HG03103 (cell line): ENCODE measurements at regions not wholly inside any gene's neighbourhood (a gene's known extent, or its start where the extent isn't known, plus 50 kb on each side); places are given as distances from the start of the nearest gene placed in this dataset.
"Not testable (repeated sequence)": the region's sequence is repeated elsewhere in the genome, so short reads cannot be mapped to it uniquely, and the experiment has no call there.

ENCODE experiments used
- ATAC-seq: cut with Tn5 transposase; IDR thresholded peaks from one replicate; pipeline ENCODE4 v1.9.1; 2021; ENCODE audit warnings: low read depth; ENCODE audit not compliant: unreplicated experiment

DNA sequence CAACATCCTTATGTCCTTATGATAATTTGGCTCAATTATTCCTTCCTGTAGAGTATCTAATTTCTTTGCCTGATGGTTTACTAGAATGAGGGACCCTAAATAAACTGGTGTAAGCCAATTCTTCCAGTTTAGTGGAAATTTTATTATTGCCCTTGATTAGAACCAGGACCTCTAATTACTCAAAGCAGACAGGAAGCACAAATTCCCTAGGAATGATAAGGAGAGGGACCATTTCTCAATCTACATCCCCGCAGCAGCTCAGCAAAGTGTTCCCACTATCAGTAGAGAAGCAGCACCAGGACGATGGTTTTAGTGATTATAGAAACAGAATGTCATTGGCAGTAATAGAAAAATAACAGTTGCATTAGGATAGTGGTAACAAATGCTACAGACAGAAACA lies 97.1 kb downstream of the PLPPR4 start:
- no peak for ATAC-seq

DNA sequence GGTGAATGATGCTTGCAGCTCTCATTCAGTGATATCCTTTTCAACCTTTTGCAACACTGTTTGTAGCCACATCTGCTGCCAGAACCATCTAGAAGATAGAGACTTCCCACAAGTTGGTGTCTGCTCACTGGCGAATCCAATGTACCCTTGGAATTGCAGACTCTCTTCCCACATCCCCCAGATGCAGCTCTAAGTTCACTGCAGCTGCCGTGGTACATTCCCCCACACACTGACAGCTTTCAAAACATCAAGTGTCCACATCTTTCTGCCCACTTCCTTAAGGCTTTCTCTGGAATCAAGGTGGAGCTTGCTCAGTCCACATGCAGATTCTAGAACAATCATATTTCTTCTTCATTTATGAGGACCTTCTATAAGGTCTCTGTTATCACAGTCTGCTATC lies 99.2 kb downstream of the PLPPR4 start:
- no peak for ATAC-seq

DNA sequence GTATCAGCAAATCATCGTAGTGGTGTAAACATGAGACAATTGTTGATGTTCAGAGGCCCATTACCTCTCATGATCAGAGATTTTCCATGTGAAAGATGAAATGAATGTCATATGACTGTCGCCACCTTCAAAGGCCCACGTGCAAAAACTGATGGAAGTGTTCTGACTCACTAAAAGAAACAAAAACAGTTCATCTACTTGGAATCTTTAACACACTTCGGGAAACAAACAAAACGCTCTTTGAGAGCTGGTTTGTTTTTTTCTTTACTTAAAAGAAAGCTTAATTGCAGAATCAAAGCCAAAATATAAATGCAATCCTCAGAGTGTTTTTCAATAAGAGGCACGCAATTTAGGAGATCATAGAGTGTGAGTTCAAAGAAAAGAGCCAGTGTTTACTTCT lies 100.8 kb downstream of the PLPPR4 start:
- ATAC-seq: no peak

DNA sequence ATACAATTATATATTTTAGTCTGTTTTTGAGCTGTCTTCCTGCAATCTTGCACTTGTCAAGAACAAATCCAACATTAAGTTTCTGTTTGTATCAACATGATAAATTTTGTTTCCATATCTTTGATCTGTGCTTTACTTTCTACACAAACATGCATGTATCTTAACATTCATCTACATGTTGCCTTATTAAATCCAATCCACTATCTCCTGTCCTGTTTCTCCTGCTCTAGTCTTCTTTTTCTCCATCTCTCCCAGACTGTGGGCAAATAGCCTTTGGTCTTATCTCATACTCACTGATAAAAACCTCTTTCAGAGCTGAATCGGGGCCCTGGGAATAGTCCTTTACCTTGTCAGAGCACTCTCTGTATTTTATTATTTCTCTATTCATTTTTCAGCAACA lies 101.3 kb downstream of the PLPPR4 start:
- no peak for ATAC-seq

DNA sequence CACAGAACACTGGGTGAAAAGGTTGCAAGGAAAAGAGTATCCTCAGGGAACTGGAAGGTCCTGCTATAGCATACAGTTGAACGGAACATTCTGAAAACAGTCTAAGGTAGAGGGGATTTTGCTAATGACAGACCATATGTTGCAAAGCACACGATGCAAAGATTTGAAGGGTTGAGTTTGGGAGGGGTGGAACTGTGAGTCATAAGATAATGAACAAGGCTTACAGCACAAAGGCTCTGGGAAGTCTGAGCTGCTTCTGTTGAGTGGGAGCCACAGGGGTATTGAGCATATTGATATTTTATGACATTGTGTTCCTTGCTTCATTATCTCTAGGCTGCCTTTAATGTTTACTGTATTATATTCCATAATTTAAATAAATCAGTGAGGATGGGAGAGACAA lies 104.9 kb downstream of the PLPPR4 start:
- ATAC-seq: no peak

DNA sequence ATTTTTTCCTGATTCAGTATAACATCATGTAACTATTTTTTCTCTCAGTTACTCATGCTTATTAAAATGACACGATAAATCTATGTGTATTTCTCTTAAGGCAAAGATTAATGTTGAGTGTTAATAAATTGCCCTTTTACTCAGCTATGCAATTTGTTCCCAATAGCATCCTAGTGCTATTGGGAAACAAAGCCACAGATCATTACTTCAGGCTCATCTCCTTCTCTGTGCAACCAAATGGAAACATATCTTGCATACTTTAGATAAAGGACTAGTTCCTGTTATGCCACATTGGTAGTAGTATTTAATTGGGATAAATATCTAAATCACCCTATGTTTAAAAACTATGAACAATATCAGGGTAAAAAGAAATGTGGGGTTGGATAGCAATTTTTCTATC lies 106.2 kb downstream of the PLPPR4 start:
- ATAC-seq: no peak

DNA sequence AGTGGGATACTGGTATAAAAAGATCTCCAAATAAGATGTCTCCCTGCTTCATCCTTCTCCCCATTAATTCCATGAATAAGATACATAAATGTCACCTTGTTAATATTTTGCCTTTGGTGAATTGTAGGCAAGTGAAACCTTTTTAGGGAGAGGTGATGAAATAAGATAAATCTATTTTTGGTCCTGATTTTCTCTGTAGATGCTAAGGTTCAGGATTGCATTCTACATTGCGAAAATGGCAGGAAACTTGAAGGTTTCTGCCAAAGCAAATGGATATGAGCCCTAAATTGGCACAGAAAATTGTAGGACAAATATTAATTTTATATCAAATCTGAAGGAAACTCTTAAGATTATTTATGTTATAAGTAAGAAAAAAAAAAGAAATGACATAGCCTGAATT lies 107.1 kb downstream of the PLPPR4 start:
- no peak for ATAC-seq

DNA sequence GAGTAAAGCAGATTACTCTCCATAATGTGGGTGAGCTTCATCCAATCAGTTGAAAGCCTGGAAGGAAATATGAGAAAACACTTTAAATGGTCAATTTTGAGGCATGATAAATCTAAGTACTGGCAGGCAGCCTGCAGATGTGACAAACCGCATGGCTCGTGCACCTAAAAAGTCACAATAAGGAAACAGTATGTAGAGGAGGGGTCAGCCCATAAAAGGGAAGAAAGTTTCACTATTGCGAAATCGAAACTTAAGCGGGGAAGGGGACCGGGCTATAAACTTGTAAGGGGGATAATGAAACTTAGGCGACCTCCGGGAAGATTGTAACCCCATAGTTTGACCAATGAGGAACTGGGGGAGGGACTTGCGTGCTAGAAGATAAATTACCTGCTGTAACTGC lies 109.8 kb downstream of the PLPPR4 start:
- ATAC-seq: no peak

DNA sequence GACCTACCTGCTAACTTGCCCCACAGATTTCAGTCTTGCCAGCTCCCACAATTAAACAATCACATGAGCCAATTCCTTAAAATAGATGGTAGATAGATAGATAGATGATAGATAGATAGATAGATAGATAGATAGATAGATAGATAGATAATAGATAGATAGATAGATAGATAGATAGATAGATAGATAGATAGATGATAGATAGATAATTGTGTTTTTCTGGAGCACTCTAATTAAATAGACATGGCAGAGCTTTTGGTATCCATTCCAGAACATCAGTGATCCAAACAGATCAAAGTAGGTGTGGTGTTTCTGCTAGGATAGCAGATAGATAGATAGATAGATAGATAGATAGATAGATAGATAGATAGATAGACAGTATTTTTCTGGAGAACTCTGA lies 110.4 kb downstream of the PLPPR4 start:
- not testable (repeated sequence) for ATAC-seq

DNA sequence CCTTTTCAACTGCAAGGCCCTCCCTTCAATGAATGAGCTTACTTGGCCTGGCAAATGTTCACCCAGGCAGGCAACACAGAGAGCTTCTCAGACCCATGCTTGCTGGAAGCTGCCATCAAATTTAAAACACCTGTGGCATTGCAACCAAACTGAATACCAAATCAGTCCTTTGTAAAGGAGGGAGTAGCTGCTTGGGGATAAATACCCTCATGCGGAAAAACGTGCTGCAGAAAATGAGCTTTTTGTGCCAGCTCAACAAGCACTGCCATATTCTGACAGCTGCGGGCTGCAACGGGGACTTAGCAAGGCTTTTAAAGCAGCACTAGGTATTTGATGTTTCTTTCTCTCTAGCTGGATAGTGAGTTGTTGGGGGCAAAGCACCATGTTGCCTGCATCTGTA lies 119.7 kb downstream of the PLPPR4 start:
- no peak for ATAC-seq

DNA sequence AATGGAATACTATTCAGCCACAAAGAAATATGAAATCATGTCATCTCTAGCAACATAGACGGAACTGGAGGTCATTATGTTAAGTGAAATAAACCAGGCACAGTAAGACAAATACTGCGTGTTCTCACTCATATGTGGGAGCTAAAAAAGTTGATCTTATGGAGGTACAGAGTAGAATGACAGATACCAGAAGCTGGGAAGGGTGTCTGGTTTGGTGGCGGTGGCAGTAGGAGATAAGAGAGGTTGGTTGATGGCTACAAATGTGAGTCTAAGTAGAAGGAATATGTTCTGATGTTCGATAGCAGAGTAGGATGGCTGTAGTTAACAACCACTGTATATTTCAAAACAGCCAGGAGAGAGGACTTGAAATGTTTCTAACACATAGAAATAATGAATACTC lies 121.6 kb downstream of the PLPPR4 start:
- ATAC-seq: no peak

DNA sequence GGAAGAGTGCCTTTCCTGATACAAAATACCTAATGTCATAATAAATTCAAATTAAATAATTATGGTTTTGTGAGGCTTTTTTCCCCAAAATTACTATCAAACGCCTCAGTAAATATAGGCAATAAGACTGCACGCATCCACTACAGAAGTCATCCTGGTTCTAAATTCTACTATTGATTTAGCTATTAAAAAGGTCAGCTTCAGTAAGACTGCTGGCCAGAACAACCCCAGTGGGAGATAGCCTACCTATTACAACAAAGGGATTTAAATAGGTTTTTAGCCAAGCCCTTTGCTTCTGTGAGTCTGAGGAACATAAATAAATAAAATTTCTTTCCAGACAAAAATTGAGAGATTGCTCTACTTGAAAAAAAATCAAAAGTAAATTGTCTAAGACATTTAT lies 132.1 kb downstream of the PLPPR4 start:
- ATAC-seq: no peak

DNA sequence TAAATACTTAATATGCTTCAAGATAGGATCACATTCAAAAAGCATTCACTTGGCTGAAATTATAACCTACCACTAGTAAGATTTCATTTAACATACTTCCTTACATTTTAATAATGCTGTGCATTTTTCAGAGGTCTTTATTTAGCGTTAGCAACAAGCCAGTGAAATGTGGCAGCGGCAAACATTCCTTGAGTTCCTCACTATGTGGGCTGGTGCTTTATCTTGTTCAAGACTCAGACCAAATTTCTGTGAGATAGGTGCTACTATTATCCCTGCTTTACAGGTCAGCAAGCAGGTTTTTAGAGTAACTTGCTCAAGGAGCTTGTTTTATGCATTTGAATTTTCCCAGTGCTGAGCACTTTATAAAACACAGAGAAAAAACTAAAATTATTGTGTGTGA lies 132.7 kb downstream of the PLPPR4 start:
- ATAC-seq: no peak

DNA sequence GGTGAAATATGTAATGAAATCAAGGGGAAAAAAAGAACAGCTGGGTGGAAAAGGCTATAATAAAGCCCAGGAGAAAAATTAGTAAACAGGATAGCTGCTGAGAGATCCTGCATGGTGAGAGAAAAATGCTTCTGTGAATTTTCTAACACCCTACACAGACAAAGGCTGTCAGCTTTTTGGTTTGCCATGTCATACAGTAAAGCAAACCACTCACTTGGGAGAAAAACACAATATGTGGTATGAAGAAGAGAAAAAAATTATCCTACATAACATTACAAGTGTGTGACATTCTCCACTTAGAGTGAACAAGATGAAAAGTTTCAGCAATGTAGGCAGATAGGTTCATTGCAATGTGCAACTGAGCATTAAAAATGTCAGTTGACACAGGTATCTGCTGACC lies 133.6 kb downstream of the PLPPR4 start:
- ATAC-seq: no peak

DNA sequence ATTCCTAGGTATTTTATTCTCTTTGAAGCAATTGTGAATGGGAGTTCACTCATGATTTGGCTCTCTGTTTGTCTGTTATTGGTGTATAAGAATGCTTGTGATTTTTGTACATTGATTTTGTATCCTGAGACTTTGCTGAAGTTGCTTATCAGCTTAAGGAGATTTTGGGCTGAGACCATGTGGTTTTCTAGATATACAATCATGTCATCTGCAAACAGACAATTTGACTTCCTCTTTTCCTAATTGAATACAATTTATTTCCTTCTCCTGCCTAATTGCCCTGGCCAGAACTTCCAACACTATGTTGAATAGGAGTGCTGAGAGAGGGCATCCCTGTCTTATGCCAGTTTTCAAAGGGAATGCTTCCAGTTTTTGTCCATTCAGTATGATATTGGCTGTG lies 137.3 kb downstream of the PLPPR4 start:
- not testable (repeated sequence) for ATAC-seq

DNA sequence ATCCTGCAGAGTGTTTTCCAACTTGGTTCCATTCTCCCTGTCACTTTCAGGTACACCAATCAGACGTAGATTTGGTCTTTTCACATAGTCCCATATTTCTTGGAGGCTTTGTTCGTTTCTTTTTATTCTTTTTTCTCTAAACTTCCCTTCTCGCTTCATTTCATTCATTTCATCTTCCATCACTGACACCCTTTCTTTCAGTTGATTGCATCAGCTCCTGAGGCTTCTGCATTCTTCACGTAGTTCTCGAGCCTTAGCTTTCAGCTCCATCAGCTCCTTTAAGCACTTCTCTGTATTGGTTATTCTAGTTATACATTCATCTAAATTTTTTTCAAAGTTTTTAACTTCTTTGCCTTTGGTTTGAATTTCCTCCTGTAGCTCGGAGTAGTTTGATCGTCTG lies 140.1 kb downstream of the PLPPR4 start:
- not testable (repeated sequence) for ATAC-seq

DNA sequence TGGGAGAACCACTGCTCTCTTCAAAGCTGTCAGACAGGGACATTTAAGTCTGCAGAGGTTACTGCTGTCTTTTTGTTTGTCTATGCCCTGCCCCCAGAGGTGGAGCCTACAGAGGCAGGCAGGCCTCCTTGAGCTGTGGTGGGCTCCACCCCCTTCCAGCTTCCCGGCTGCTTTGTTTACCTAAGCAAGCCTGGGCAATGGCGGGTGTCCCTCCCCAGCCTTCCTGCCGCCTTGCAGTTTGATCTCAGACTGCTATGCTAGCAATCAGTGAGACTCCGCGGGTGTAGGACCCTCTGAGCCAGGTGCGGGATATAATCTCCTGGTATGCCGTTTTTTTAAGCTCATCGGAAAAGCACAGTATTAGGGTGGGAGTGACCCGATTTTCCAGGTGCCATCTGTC lies 141.0 kb downstream of the PLPPR4 start:
- not testable (repeated sequence) for ATAC-seq

DNA sequence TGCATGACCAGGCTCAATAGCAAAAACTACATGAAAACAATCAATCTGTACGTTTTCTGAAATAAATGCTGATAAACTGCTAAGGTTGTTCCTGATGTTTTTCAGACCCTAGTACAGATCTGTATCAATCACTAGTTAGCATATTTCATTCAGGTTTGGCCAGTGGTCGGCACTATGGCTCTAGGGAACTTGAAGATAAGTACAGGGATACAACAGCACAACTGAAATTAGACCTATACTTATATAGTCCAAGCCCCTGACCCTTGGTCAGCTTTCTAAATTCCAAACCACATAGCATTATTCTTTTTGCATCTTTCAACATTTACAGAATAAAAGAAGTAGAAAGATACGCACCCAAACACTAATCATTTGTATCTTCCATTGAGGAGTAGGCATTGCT lies 142.7 kb downstream of the PLPPR4 start:
- ATAC-seq: no peak

DNA sequence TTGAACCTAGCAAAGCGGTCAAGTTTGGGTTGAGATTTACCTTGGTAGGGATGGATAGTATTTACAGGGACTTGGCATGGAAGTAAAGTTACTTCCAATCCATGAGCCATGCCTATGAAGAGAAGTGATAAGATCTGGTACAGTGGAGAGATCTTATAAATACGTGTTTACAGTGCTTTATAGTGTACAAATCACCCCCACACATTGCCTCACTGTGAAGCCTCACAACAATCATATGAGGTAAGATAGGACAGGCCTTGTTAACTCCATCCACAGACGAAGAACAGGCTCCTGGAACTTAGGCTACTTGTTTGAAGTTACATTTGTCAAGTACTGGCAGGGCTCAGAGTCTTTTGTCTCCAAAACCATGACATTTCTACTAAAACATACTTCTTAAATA lies 159.8 kb downstream of the PLPPR4 start:
- no peak for ATAC-seq

DNA sequence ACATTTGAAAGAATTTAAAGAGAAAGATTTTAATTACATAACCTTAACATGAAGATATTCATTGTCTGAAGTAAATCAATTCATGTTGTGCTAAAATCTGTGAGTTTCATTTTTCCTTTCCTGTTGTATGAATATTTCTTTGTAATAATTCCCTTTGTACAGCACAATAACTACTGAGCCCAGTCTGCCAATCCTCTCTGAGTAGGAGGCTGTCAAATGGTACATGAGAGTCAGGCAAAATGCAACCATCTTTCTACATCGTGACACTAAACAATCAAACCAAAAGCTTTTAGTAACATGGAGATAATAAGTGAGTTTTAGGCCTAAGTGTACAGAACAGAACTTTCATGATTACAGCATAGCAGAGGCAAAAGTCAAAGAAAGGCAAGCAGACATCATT lies 165.5 kb downstream of the PLPPR4 start:
- ATAC-seq: no peak

DNA sequence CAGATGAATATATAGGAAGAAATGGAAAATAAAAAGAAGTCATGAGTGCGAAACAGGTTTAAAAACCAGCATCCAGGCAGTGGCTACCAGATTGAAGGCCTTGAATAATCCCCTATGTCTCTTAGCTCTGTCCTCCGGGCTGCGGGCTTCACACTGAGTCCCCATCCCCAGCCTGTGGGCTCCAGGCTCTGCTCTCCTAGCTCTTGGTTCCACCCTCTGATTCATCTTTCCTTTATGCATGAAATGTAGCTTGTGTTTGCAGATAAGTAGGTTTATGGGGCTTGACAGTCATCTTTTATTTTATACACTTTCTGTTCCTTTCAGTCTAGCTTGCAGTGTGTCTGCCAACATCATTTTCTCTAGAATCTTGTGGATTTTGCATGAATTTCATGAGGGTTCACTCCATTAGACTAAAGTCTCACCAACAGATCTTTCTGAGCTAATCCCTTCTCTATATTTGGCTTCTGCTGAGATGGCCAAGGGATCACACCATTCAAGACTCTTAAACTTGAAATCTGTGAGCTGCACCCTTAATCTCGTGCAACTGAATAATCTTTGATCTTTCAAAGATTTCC lies 174.5 kb downstream of the PLPPR4 start:
- ATAC-seq: no peak

DNA sequence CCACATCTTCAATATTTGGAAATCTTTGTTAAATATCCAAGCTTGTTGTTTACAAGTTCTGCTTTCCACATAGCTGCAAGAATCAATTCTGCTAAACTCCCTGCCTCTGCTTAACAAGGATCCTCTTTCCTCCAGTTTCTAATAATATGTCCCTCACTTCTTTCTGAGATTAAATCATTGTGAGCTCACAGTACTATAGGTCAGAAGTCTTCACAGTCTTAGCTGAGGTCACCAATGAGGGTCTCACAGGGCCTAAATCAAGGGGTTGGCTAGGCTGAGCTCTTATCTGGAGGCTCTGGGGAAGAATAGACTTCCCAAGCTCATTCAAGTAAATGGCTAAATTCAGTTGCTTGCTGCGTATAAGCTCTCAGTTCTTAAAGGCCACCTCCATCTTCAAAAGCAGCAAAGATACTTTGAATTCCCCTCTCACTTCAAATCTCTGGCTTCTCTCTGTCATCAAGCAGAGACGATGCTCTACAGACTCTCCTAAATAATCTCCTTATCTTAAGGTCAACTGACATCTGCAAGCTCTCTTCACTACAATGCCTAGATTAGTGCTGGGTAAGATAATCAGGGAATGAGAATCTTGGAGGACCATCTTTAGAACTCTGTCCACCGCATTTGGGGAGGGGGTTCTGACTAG lies 175.3 kb downstream of the PLPPR4 start:
- ATAC-seq: no peak
